ENCODE measurements at regions not wholly inside any gene's neighbourhood (a gene's known extent, or its start where the extent isn't known, plus 50 kb on each side); places are given as distances from the start of the nearest gene placed in this dataset.
"Not testable (repeated sequence)": the region's sequence is repeated elsewhere in the genome, so short reads cannot be mapped to it uniquely, and the experiment has no call there.

GRCh38 chr2:22444281-22444680 lies 940.7 kb upstream of the KLHL29 start:
- H3K27me3 ChIP-seq (ENCODE audit: insufficient read depth, insufficient read length) = no peaks in the 10 kb centered on the region

GRCh38 chr2:22449696-22450095 lies 935.3 kb upstream of the KLHL29 start:
- no peaks in the 10 kb centered on the region for H3K4me1 ChIP-seq (ENCODE audit: insufficient read depth, insufficient read length)
- no peaks in the 10 kb centered on the region for H3K27me3 ChIP-seq (ENCODE audit: insufficient read depth, insufficient read length)
- DNase-seq (ENCODE audit: low read depth, low spot score) = no peak
- H3K9me3 ChIP-seq (ENCODE audit: insufficient read depth, low read length) = no peaks in the 10 kb centered on the region; the same call in 1 of the 2 replicates
- TF ChIP-seq SUZ12 (IDR thresholded peaks at IDR 0.05; ENCODE audit: extremely low read depth, insufficient read depth, insufficient read length) (no peak), YY1 (IDR thresholded peaks at IDR 0.05; ENCODE audit: insufficient read depth, insufficient read length) (no peak)
- H3K36me3 ChIP-seq (ENCODE audit: insufficient read depth, insufficient read length, low read length) = no peaks in the 10 kb centered on the region
- H3K9ac ChIP-seq (ENCODE audit: insufficient read length, low read depth) = no peak overlapping the region
- H3K4me3 ChIP-seq (ENCODE audit: insufficient read length, low read depth) = no peak overlapping the region

More at GRCh38 chr2:22444281-22444680, 940.7 kb upstream of the KLHL29 start:
- no peaks in the 10 kb centered on the region for H3K4me1 ChIP-seq (ENCODE audit: insufficient read depth, insufficient read length)
- H3K9me3 ChIP-seq (ENCODE audit: insufficient read depth, low read length) = no peaks in the 10 kb centered on the region; the same call in 1 of the 2 replicates
- DNase-seq (ENCODE audit: low read depth, low spot score) = no peak
- TF ChIP-seq YY1 (IDR thresholded peaks at IDR 0.05; ENCODE audit: insufficient read depth, insufficient read length) (no peak), ZNF274 (IDR thresholded peaks at IDR 0.05; ENCODE audit: low read depth, low read length) (no peak), SUZ12 (IDR thresholded peaks at IDR 0.05; ENCODE audit: extremely low read depth, insufficient read depth, insufficient read length) (no peak)
- no peak overlapping the region for H3K9ac ChIP-seq (ENCODE audit: insufficient read length, low read depth)
- no peak overlapping the region for H3K4me3 ChIP-seq (ENCODE audit: insufficient read length, low read depth)
- no peaks in the 10 kb centered on the region for H3K36me3 ChIP-seq (ENCODE audit: insufficient read depth, insufficient read length, low read length)

- TF ChIP-seq ZNF274 (IDR thresholded peaks at IDR 0.05; ENCODE audit: low read depth, low read length) = no peak
- TF ChIP-seq YY1 (IDR thresholded peaks at IDR 0.05; ENCODE audit: insufficient read depth, insufficient read length) = no peak
- TF ChIP-seq SUZ12 (IDR thresholded peaks at IDR 0.05; ENCODE audit: extremely low read depth, insufficient read depth, insufficient read length) = no peak
- Histone ChIP-seq H3K27me3 (ENCODE audit: insufficient read depth, insufficient read length) (no peaks in the 10 kb centered on the region), H3K9ac (ENCODE audit: insufficient read length, low read depth) (no peak overlapping the region), H3K4me1 (ENCODE audit: insufficient read depth, insufficient read length) (no peaks in the 10 kb centered on the region), H3K36me3 (ENCODE audit: insufficient read depth, insufficient read length, low read length) (no peaks in the 10 kb centered on the region), H3K4me3 (ENCODE audit: insufficient read length, low read depth) (no peak overlapping the region), H3K9me3 (ENCODE audit: insufficient read depth, low read length) (no peaks in the 10 kb centered on the region; the same call in 1 of the 2 replicates)
- DNase-seq (ENCODE audit: low read depth, low spot score) = no peak
Observed at GRCh38 chr2:22450831-22451230, 934.1 kb upstream of the KLHL29 start.

GRCh38 chr2:22454826-22455485 lies 930.0 kb upstream of the KLHL29 start:
- no peak overlapping the region for H3K4me3 ChIP-seq (ENCODE audit: insufficient read length, low read depth)
- no peaks in the 10 kb centered on the region for H3K36me3 ChIP-seq (ENCODE audit: insufficient read depth, insufficient read length, low read length)
- TF ChIP-seq ZNF274 (IDR thresholded peaks at IDR 0.05; ENCODE audit: low read depth, low read length) (no peak), YY1 (IDR thresholded peaks at IDR 0.05; ENCODE audit: insufficient read depth, insufficient read length) (no peak), SUZ12 (IDR thresholded peaks at IDR 0.05; ENCODE audit: extremely low read depth, insufficient read depth, insufficient read length) (no peak)
- no peak overlapping the region for H3K9ac ChIP-seq (ENCODE audit: insufficient read length, low read depth)
- no peaks in the 10 kb centered on the region for H3K27me3 ChIP-seq (ENCODE audit: insufficient read depth, insufficient read length)
- H3K9me3 ChIP-seq (ENCODE audit: insufficient read depth, low read length) = no peaks in the 10 kb centered on the region
- DNase-seq (ENCODE audit: low read depth, low spot score) = no peak
- H3K4me1 ChIP-seq (ENCODE audit: insufficient read depth, insufficient read length) = no peaks in the 10 kb centered on the region

- Histone ChIP-seq H3K27me3 (ENCODE audit: insufficient read depth, insufficient read length) (no peaks in the 10 kb centered on the region), H3K9me3 (ENCODE audit: insufficient read depth, low read length) (no peaks in the 10 kb centered on the region)
Observed at GRCh38 chr2:22458440-22458839, 926.5 kb upstream of the KLHL29 start.

GRCh38 chr2:22475103-22475502 lies 909.9 kb upstream of the KLHL29 start:
- not testable (repeated sequence) for H3K4me1 ChIP-seq (ENCODE audit: insufficient read depth, insufficient read length); H3K36me3 ChIP-seq (ENCODE audit: insufficient read depth, insufficient read length, low read length); H3K9ac ChIP-seq (ENCODE audit: insufficient read length, low read depth); H3K4me3 ChIP-seq (ENCODE audit: insufficient read length, low read depth); H3K27me3 ChIP-seq (ENCODE audit: insufficient read depth, insufficient read length); H3K9me3 ChIP-seq (ENCODE audit: insufficient read depth, low read length); DNase-seq (ENCODE audit: low read depth, low spot score)

More at GRCh38 chr2:22458440-22458839, 926.5 kb upstream of the KLHL29 start:
- Histone ChIP-seq H3K36me3 (ENCODE audit: insufficient read depth, insufficient read length, low read length) (no peaks in the 10 kb centered on the region), H3K4me1 (ENCODE audit: insufficient read depth, insufficient read length) (no peaks in the 10 kb centered on the region), H3K9ac (ENCODE audit: insufficient read length, low read depth) (no peak overlapping the region), H3K4me3 (ENCODE audit: insufficient read length, low read depth) (no peak overlapping the region)
- DNase-seq (ENCODE audit: low read depth, low spot score) = no peak
- TF ChIP-seq ZNF274 (IDR thresholded peaks at IDR 0.05; ENCODE audit: low read depth, low read length) = no peak
- no peak for TF ChIP-seq YY1 (IDR thresholded peaks at IDR 0.05; ENCODE audit: insufficient read depth, insufficient read length)
- TF ChIP-seq SUZ12 (IDR thresholded peaks at IDR 0.05; ENCODE audit: extremely low read depth, insufficient read depth, insufficient read length) = no peak

GRCh38 chr2:22478329-22478728 lies 906.6 kb upstream of the KLHL29 start:
- DNase-seq (ENCODE audit: low read depth, low spot score) = no peak
- Histone ChIP-seq H3K9me3 (ENCODE audit: insufficient read depth, low read length) (no peaks in the 10 kb centered on the region), H3K27me3 (ENCODE audit: insufficient read depth, insufficient read length) (no peaks in the 10 kb centered on the region), H3K4me3 (ENCODE audit: insufficient read length, low read depth) (no peak overlapping the region), H3K4me1 (ENCODE audit: insufficient read depth, insufficient read length) (no peaks in the 10 kb centered on the region), H3K36me3 (ENCODE audit: insufficient read depth, insufficient read length, low read length) (no peaks in the 10 kb centered on the region), H3K9ac (ENCODE audit: insufficient read length, low read depth) (no peak overlapping the region)
- TF ChIP-seq ZNF274 (IDR thresholded peaks at IDR 0.05; ENCODE audit: low read depth, low read length) = no peak
- TF ChIP-seq SUZ12 (IDR thresholded peaks at IDR 0.05; ENCODE audit: extremely low read depth, insufficient read depth, insufficient read length) = no peak
- no peak for TF ChIP-seq YY1 (IDR thresholded peaks at IDR 0.05; ENCODE audit: insufficient read depth, insufficient read length)
